SK-N-MC (cell line): ENCODE measurements at regions not wholly inside any gene's neighbourhood (a gene's known extent, or its start where the extent isn't known, plus 50 kb on each side); places are given as distances from the start of the nearest gene placed in this dataset.

Source experiments
- EZH2 ChIP-seq: fragments of 200-600 bp; sonication (generic); IDR thresholded peaks from one replicate; pipeline ENCODE4 v1.6.1; 2017; ENCODE audit warnings: antibody characterized with exemption
- FOXP2 ChIP-seq: optimal IDR thresholded peaks from 2 replicates; pipeline ENCODE3; 2011; ENCODE audit warnings: mild to moderate bottlenecking, moderate library complexity; ENCODE audit not compliant: insufficient read depth; ENCODE audit errors: extremely low read length, control extremely low read depth
- POLR2AphosphoS5 ChIP-seq: IDR thresholded peaks from 2 replicates; pipeline ENCODE4 v1.6.1; 2012; ENCODE audit warnings: mild to moderate bottlenecking, low read depth, low read length, borderline replicate concordance

DNA sequence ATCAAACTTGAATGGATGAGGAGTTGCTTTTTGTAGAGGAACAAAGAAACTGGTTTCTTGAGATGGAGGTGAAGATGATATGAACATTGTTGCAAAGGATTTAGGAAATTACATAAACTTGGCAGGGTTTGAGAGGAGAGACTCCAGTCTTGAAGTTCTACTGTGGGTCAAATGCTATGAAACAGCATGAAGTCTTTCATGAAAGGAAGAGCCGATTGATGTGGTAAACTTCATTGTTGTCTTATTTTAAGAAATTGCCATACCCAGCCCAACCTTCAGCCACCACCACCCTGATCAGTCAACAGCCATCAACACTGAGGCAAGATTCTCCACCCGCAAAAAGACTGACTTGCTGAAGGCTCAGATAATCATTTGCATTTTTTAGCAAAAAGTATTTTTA, 52.2 kb downstream of the SIPA1L2 start:
- no peak for TF ChIP-seq EZH2
- TF ChIP-seq POLR2AphosphoS5 = no peak
- TF ChIP-seq FOXP2 = no peak
